ENCODE measurements at regions not wholly inside any gene's neighbourhood (a gene's known extent, or its start where the extent isn't known, plus 50 kb on each side); places are given as distances from the start of the nearest gene placed in this dataset.

DNA sequence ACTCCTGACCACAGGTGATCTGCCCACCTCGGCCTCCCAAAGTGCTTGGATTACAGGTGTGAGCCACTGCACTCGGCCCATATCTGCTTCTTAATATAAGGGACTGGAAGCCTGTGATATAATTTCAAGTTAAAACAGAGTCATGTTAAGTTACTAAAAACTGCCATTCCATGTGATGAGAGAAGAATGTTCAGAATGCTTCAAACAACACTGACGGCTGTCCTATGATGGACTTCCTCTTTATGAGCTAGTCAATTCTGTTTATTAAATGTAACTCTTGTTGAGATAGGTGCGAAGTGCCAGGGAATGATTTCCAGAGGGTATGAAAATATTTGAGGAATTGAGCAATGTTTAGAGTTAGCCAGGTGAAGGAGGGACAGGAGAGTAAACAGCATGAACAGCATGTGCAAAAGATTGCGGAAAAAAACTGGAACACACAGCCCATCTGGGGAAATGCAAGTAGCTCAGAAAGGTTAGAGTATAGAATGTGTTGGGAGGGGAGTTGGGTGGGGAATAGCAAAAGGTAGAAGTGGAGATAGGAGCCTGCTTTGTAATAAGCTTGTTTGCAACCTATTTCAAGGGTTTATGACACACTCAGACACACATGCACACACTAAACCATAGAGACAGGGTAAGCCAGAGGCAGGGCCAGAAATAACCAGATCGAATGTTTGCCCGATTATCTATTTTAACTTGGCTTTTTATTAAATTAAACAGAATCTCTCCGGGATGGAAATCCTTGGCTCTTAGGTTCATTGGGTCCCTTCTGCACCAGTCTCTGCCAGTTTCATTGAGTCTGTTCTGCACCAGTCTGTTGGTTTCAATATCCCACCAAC, 135.6 kb upstream of the COX10 start:
- Histone ChIP-seq H3K36me3 (no peaks in the 10 kb centered on the region), H3K27ac (no peak overlapping the region), H3K4me1 (no peaks in the 10 kb centered on the region), H3K4me3 (no peak overlapping the region), H3K9me3 (no peaks in the 10 kb centered on the region), H3K27me3 (no peaks in the 10 kb centered on the region)
- ATAC-seq = no peak
- no peak for TF ChIP-seq POLR2A (IDR thresholded peaks at IDR 0.05)
- TF ChIP-seq EP300 (IDR thresholded peaks at IDR 0.05) = no peak
- TF ChIP-seq POLR2AphosphoS5 (IDR thresholded peaks at IDR 0.05) = no peak
- 59 to 63% methylated on average over 6 to 7 of the region's 8 CpGs for WGBS, 2 donors (ENCODE audit: low coverage in 1 of 2)

DNA sequence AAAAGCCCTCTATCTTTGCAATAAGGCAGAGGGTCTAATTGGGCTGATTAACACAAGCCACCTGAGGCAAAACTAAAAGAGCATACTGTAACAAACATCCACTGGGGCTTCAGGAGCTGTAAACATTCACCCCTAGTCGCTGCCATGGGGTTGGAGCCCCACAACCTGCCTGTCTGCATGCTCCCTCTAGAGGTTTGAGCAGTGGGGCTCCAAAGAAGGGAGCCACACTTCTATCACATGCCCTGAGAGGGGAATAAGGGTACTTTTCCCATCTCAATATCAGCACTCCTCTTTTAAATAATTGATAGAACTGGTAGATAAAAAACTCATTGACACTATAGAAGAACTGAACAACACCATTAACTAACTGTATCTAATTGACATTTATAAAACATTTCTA, 130.1 kb upstream of the COX10 start:
- no peaks in the 10 kb centered on the region for H3K4me1 ChIP-seq
- WGBS, 2 donors (ENCODE audit: low coverage in 1 of 2) = 0% methylated on average over 1 of the region's 1 CpG; no CpG with 5 or more reads in 1 of the 2 donors
- H3K9me3 ChIP-seq = peaks cover 0 to 4% (median 0%) of the 10 kb centered on the region in 3 donors
- TF ChIP-seq, protein P1, sequence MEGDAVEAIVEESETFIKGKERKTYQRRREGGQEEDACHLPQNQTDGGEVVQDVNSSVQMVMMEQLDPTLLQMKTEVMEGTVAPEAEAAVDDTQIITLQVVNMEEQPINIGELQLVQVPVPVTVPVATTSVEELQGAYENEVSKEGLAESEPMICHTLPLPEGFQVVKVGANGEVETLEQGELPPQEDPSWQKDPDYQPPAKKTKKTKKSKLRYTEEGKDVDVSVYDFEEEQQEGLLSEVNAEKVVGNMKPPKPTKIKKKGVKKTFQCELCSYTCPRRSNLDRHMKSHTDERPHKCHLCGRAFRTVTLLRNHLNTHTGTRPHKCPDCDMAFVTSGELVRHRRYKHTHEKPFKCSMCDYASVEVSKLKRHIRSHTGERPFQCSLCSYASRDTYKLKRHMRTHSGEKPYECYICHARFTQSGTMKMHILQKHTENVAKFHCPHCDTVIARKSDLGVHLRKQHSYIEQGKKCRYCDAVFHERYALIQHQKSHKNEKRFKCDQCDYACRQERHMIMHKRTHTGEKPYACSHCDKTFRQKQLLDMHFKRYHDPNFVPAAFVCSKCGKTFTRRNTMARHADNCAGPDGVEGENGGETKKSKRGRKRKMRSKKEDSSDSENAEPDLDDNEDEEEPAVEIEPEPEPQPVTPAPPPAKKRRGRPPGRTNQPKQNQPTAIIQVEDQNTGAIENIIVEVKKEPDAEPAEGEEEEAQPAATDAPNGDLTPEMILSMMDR (IDR thresholded peaks at IDR 0.05) = no peak
- TF ChIP-seq POLR2A (IDR thresholded peaks at IDR 0.05) (no peak), POLR2AphosphoS5 (IDR thresholded peaks at IDR 0.05) (no peak), EP300 (IDR thresholded peaks at IDR 0.05) (no peak)
- no peak overlapping the region for H3K4me3 ChIP-seq
- H3K27ac ChIP-seq = no peak overlapping the region
- no peaks in the 10 kb centered on the region for H3K27me3 ChIP-seq
- ATAC-seq = no peak
- no peaks in the 10 kb centered on the region for H3K36me3 ChIP-seq

DNA sequence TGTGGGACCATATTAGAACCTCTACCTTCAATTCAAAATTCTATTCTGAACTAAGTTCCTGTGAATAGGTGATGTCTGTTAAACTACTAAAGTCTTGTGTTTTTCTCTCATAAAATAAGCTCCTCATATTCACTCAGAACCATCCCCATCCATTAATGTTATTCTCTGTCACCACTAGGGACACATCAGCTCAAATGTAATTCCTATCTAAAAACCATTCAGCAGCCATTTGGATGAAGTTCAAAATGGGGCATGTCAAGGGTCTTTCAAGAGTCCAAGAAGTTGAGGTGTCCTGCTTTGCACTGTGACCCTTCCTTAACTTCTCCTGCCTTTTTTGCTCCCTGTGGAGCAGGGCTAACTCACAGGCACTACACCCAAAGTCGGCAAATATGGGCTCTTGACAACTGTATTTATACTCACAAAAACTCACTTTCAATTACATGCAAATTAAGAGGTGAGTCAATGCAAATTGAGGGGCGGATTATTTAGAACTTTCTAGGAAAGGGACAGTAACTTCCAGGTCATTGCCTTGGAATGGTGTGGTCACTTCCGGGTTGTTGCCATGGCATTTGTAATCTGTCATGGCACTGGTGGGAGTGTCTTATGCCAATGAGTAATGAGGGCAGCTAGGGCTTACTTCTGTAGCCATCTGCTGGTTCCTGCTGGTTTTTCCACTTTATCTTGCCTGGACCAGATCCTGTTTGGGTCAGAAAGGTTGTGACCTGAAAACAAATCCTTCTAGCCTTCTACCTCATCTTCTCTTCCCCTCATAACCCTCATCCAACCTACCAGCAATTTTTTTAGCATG, 128.2 kb upstream of the COX10 start:
- 70 to 82% methylated on average over 2 to 3 of the region's 3 CpGs for WGBS, 2 donors (ENCODE audit: low coverage in 1 of 2)
- Histone ChIP-seq H3K27ac (no peak overlapping the region), H3K4me1 (no peaks in the 10 kb centered on the region), H3K36me3 (no peaks in the 10 kb centered on the region), H3K4me3 (no peak overlapping the region), H3K27me3 (no peaks in the 10 kb centered on the region), H3K9me3 (peaks cover 0 to 4% (median 0%) of the 10 kb centered on the region in 3 donors)
- TF ChIP-seq EP300 (IDR thresholded peaks at IDR 0.05) (no peak), POLR2AphosphoS5 (IDR thresholded peaks at IDR 0.05) (no peak), POLR2A (IDR thresholded peaks at IDR 0.05) (no peak)
- TF ChIP-seq, protein P1 (IDR thresholded peaks at IDR 0.05) = no peak
- no peak for ATAC-seq

DNA sequence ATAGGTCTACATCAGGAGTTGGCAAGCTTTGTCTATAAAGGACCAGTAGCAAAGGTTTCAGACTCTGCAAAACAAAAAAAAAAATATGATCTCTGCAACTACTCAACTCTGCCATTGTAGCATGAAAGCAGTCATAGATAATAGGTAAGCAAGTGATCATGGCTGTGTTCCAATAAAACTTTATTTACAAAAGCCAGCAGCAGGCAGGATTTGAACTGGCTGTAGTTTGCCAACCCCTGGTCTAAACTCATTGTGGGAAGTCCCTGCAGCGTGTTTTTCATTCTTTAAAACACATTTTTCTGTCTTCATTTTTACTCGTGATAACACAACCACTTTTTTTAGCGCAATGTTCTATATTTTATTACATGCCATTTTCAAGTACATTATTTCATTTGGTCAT, 127.5 kb upstream of the COX10 start:
- 41 to 85% methylated on average over 3 of the region's 3 CpGs for WGBS, 2 donors (ENCODE audit: low coverage in 1 of 2)
- Histone ChIP-seq H3K4me1 (no peaks in the 10 kb centered on the region), H3K36me3 (no peaks in the 10 kb centered on the region), H3K27me3 (no peaks in the 10 kb centered on the region), H3K9me3 (peaks cover 0 to 4% (median 0%) of the 10 kb centered on the region in 3 donors), H3K27ac (no peak overlapping the region), H3K4me3 (no peak overlapping the region)
- no peak for ATAC-seq
- TF ChIP-seq POLR2AphosphoS5 (IDR thresholded peaks at IDR 0.05) (no peak), EP300 (IDR thresholded peaks at IDR 0.05) (no peak), POLR2A (IDR thresholded peaks at IDR 0.05) (no peak)
- TF ChIP-seq, protein P1 (IDR thresholded peaks at IDR 0.05) = no peak

DNA sequence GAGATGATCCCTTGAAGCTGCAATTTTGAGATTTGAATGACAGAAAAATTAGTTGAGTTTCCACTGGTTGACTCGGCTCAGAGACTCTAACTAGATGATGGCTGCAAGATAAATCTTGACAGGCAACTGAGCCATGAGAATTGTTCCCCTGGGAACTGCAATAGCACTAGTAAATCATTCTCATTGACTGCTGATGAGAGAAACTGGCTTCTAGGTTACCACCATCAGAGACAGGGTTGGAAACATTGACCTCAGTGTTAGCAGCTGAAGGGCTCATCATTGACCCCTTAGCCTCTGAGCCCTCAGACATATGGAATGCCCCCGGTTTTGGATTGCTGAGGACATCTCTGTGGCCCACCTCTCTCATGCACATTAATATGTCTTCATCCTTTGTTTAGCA, 125.4 kb upstream of the COX10 start:
- no peaks in the 10 kb centered on the region for H3K36me3 ChIP-seq
- no peaks in the 10 kb centered on the region for H3K27me3 ChIP-seq
- ATAC-seq = no peak
- no peak overlapping the region for H3K27ac ChIP-seq
- no peaks in the 10 kb centered on the region for H3K4me1 ChIP-seq
- WGBS, 2 donors (ENCODE audit: low coverage in 1 of 2) = 76% methylated on average over 2 of the region's 2 CpGs; no CpG with 5 or more reads in 1 of the 2 donors
- H3K4me3 ChIP-seq = no peak overlapping the region
- TF ChIP-seq, protein P1 (IDR thresholded peaks at IDR 0.05) = no peak
- TF ChIP-seq POLR2A (IDR thresholded peaks at IDR 0.05) (no peak), EP300 (IDR thresholded peaks at IDR 0.05) (no peak), POLR2AphosphoS5 (IDR thresholded peaks at IDR 0.05) (no peak)
- peaks cover 0 to 4% (median 0%) of the 10 kb centered on the region in 3 donors for H3K9me3 ChIP-seq

Data from gastroesophageal sphincter (tissue), 4 donors.